OCI-LY3 (cell line): ENCODE measurements at regions not wholly inside any gene's neighbourhood (a gene's known extent, or its start where the extent isn't known, plus 50 kb on each side); places are given as distances from the start of the nearest gene placed in this dataset.

ENCODE experiments used
- CTCF ChIP-seq: fragments of 200-600, 300-600 bp; sonication (generic); IDR thresholded peaks from 2 replicates; pipeline ENCODE4 v1.5.1; 2014; ENCODE audit warnings: antibody characterized with exemption, low read length, low read depth
- EZH2phosphoT487 ChIP-seq: fragments of 200-600 bp; shearing (Covaris generic); IDR thresholded peaks from 2 replicates; pipeline ENCODE4 v1.6.1; 2018; ENCODE audit warnings: antibody characterized with exemption, mixed run types, low read depth

- TF ChIP-seq CTCF, result no peak
- no peak for TF ChIP-seq EZH2phosphoT487
Measured at GRCh38 chr14:53885136-53885640, 71.4 kb downstream of the BMP4 start.
